H1 (cell line): ENCODE measurements at regions not wholly inside any gene's neighbourhood (a gene's known extent, or its start where the extent isn't known, plus 50 kb on each side); places are given as distances from the start of the nearest gene placed in this dataset.

Experiments
- CHD1 ChIP-seq: IDR thresholded peaks from 2 replicates; pipeline ENCODE4 v1.6.1; 2012; ENCODE audit warnings: low read depth, low read length, improper control_type of control experiment
- CHD2 ChIP-seq: IDR thresholded peaks from 2 replicates; pipeline ENCODE4 v1.6.1; 2012; ENCODE audit warnings: low read length, improper control_type of control experiment
- EP300 ChIP-seq, 2 experiments: IDR thresholded peaks; 1 replicate in 1 of 2; 2 replicates in 1 of 2; pipeline ENCODE4 v1.6.1; 2011 to 2012; ENCODE audit warnings: low read depth in 2 of 2, low read length in 2 of 2, mild to moderate bottlenecking in 2 of 2, borderline replicate concordance in 1 of 2, inconsistent platforms in 1 of 2, moderate library complexity in 1 of 2
- EZH2 ChIP-seq: fragments of 200-600 bp; sonication (generic); IDR thresholded peaks from 2 replicates; pipeline ENCODE4 v1.7.1; 2012; ENCODE audit warnings: low read depth, mild to moderate bottlenecking, moderate library complexity, low read length, inconsistent platforms; ENCODE audit not compliant: severe bottlenecking
- POLR2A ChIP-seq, 2 experiments: IDR thresholded peaks; 1 replicate in 1 of 2; 2 replicates in 1 of 2; pipeline ENCODE4 v1.6.1; 2011; ENCODE audit warnings: low read depth in 2 of 2, low read length in 2 of 2, mild to moderate bottlenecking in 2 of 2; ENCODE audit errors: control extremely low read depth in 1 of 2
- POLR2AphosphoS5 ChIP-seq: IDR thresholded peaks from 2 replicates; pipeline ENCODE4 v1.6.1; 2011; ENCODE audit warnings: low read depth, low read length
- SP2 ChIP-seq: IDR thresholded peaks from 2 replicates; pipeline ENCODE4 v1.6.1; 2012; ENCODE audit warnings: mild to moderate bottlenecking, low read length, inconsistent platforms
- SRF ChIP-seq: IDR thresholded peaks from 2 replicates; pipeline ENCODE4 v1.6.1; 2011; ENCODE audit warnings: mild to moderate bottlenecking, low read depth, low read length, moderate library complexity
- TAF1 ChIP-seq: IDR thresholded peaks from 2 replicates; pipeline ENCODE4 v1.6.1; 2011; ENCODE audit warnings: mild to moderate bottlenecking, low read depth, low read length
- TF ChIP-seq, protein P1 (sequence below), 3 experiments: IDR thresholded peaks; 1 replicate in 2 of 3; 2 replicates in 1 of 3; pipeline versions ENCODE4 v1.5.1 to v1.6.1; 2011; ENCODE audit warnings: low read length in 3 of 3, mild to moderate bottlenecking in 3 of 3, inconsistent platforms in 2 of 3, low read depth in 1 of 3, moderate library complexity in 1 of 3; ENCODE audit not compliant: insufficient read depth in 1 of 3; ENCODE audit errors: control extremely low read depth in 1 of 3
- TF ChIP-seq, protein P2 (sequence below): IDR thresholded peaks from 2 replicates; pipeline ENCODE4 v1.6.1; 2012; ENCODE audit warnings: inconsistent platforms
- TF ChIP-seq, protein P3 (sequence below): IDR thresholded peaks from 2 replicates; pipeline ENCODE4 v1.6.1; 2011; ENCODE audit warnings: low read length, improper control_type of control experiment
- TF ChIP-seq, protein P4 (sequence below): IDR thresholded peaks from 2 replicates; pipeline ENCODE4 v1.6.1; 2012; ENCODE audit warnings: inconsistent platforms

DNA sequence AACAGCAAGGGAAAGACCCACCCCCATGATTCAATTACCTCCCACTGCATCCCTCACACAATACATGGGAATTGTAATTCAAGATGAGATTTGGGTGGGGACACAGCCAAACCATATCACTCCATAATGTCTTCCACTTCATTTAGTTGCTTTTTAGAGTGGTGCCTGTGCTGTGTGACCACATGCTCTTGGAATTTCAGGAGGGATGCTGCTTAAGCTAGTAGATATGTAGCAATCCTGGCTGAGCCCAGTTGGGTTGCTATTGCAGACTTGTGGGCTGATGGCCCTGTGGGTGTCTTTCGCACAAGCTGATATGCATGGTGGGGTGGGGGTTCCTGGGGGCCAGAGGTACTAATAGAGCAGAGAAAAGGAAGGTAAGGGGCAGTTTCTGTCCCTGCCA lies 160.4 kb upstream of the SYT6 start:
- no peak for TF ChIP-seq POLR2AphosphoS5
- TF ChIP-seq CHD2: no peak
- no peak for TF ChIP-seq SRF
- TF ChIP-seq CHD1: no peak
- TF ChIP-seq, protein P1, sequence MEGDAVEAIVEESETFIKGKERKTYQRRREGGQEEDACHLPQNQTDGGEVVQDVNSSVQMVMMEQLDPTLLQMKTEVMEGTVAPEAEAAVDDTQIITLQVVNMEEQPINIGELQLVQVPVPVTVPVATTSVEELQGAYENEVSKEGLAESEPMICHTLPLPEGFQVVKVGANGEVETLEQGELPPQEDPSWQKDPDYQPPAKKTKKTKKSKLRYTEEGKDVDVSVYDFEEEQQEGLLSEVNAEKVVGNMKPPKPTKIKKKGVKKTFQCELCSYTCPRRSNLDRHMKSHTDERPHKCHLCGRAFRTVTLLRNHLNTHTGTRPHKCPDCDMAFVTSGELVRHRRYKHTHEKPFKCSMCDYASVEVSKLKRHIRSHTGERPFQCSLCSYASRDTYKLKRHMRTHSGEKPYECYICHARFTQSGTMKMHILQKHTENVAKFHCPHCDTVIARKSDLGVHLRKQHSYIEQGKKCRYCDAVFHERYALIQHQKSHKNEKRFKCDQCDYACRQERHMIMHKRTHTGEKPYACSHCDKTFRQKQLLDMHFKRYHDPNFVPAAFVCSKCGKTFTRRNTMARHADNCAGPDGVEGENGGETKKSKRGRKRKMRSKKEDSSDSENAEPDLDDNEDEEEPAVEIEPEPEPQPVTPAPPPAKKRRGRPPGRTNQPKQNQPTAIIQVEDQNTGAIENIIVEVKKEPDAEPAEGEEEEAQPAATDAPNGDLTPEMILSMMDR (IDR thresholded peaks at IDR 0.05; ENCODE audit: control extremely low read depth in 1 of 3, insufficient read depth in 1 of 3, low read depth in 1 of 3, low read length in 3 of 3): no peak
- TF ChIP-seq, protein P2, sequence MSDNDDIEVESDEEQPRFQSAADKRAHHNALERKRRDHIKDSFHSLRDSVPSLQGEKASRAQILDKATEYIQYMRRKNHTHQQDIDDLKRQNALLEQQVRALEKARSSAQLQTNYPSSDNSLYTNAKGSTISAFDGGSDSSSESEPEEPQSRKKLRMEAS: no peak
- no peak for TF ChIP-seq EZH2
- no peak for TF ChIP-seq SP2
- TF ChIP-seq, protein P3, sequence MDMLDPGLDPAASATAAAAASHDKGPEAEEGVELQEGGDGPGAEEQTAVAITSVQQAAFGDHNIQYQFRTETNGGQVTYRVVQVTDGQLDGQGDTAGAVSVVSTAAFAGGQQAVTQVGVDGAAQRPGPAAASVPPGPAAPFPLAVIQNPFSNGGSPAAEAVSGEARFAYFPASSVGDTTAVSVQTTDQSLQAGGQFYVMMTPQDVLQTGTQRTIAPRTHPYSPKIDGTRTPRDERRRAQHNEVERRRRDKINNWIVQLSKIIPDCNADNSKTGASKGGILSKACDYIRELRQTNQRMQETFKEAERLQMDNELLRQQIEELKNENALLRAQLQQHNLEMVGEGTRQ: no peak
- TF ChIP-seq EP300 (IDR thresholded peaks at IDR 0.05; ENCODE audit: borderline replicate concordance in 1 of 2, low read depth in 2 of 2, low read length in 2 of 2): no peak
- TF ChIP-seq POLR2A (IDR thresholded peaks at IDR 0.05; ENCODE audit: control extremely low read depth in 1 of 2, low read depth in 2 of 2, low read length in 2 of 2): no peak
- no peak for TF ChIP-seq TAF1
- TF ChIP-seq, protein P4, sequence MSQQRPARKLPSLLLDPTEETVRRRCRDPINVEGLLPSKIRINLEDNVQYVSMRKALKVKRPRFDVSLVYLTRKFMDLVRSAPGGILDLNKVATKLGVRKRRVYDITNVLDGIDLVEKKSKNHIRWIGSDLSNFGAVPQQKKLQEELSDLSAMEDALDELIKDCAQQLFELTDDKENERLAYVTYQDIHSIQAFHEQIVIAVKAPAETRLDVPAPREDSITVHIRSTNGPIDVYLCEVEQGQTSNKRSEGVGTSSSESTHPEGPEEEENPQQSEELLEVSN: no peak
